GM21515 (cell line): ENCODE measurements at regions not wholly inside any gene's neighbourhood (a gene's known extent, or its start where the extent isn't known, plus 50 kb on each side); places are given as distances from the start of the nearest gene placed in this dataset.

ENCODE experiments used
- ATAC-seq: cut with Tn5 transposase; IDR thresholded peaks from one replicate; pipeline ENCODE4 v1.9.1; 2021; ENCODE audit not compliant: unreplicated experiment

- ATAC-seq: no peak
Measured at GRCh38 chr2:189267925-189268579, 88.5 kb upstream of the COL5A2 start.

GRCh38 chr2:189268763-189269162, 89.2 kb upstream of the COL5A2 start:
- ATAC-seq: no peak

- ATAC-seq: no peak
Measured at GRCh38 chr2:189273734-189274133, 94.2 kb upstream of the COL5A2 start.

- ATAC-seq: no peak
Measured at GRCh38 chr2:189274361-189274760, 94.8 kb upstream of the COL5A2 start.

GRCh38 chr2:189276277-189276676, 96.7 kb upstream of the COL5A2 start:
- no peak for ATAC-seq

GRCh38 chr2:189281201-189281600, 101.6 kb upstream of the COL5A2 start:
- no peak for ATAC-seq

- no peak for ATAC-seq
Measured at GRCh38 chr2:189285349-189285748, 105.8 kb upstream of the COL5A2 start.

- ATAC-seq: no peak
Measured at GRCh38 chr2:189285962-189286645, 106.5 kb upstream of the COL5A2 start.

- no peak for ATAC-seq
Measured at GRCh38 chr2:189287363-189287762, 107.8 kb upstream of the COL5A2 start.

- ATAC-seq: peak; percentile 75
Measured at GRCh38 chr2:189287982-189288521, 108.5 kb upstream of the COL5A2 start.

GRCh38 chr2:189291460-189291859, 111.9 kb upstream of the COL5A2 start:
- no peak for ATAC-seq

GRCh38 chr2:189293164-189293563, 113.6 kb upstream of the COL5A2 start:
- ATAC-seq: no peak

GRCh38 chr2:189297446-189297845, 117.9 kb upstream of the COL5A2 start:
- ATAC-seq: no peak

- no peak for ATAC-seq
Measured at GRCh38 chr2:189298038-189298437, 118.5 kb upstream of the COL5A2 start.

- ATAC-seq: no peak
Measured at GRCh38 chr2:189298481-189298880, 118.9 kb upstream of the COL5A2 start.

GRCh38 chr2:189299974-189300373, 120.4 kb upstream of the COL5A2 start:
- no peak for ATAC-seq

- no peak for ATAC-seq
Measured at GRCh38 chr2:189300916-189301315, 121.4 kb upstream of the COL5A2 start.

- ATAC-seq: no peak
Measured at GRCh38 chr2:189302274-189302948, 122.8 kb upstream of the COL5A2 start.

GRCh38 chr2:189304360-189304759, 124.8 kb upstream of the COL5A2 start:
- ATAC-seq: no peak

GRCh38 chr2:189305291-189305943, 125.9 kb upstream of the COL5A2 start:
- ATAC-seq: no peak

- no peak for ATAC-seq
Measured at GRCh38 chr2:189306525-189306924, 127.0 kb upstream of the COL5A2 start.
